Tibial nerve (tissue), 3 donors: ENCODE measurements at regions not wholly inside any gene's neighbourhood (a gene's known extent, or its start where the extent isn't known, plus 50 kb on each side); places are given as distances from the start of the nearest gene placed in this dataset.

Source experiments
- CTCF ChIP-seq, 5 experiments: fragments of 200-600 bp in 3 of 5; fragments of 450-650 bp in 2 of 5; sonication (generic) in 3 of 5; IDR thresholded peaks; one replicate each; pipeline ENCODE4 v1.5.1; 2016 to 2019; ENCODE audit warnings: antibody characterized with exemption in 5 of 5, mild to moderate bottlenecking in 3 of 5, moderate library complexity in 2 of 5
- POLR2A ChIP-seq, 2 donors: fragments of 450-650 bp; IDR thresholded peaks; one replicate each; pipeline ENCODE4 v1.6.1; 2017; ENCODE audit warnings: antibody characterized with exemption in 2 of 2, mild to moderate bottlenecking in 2 of 2, moderate library complexity in 2 of 2

- TF ChIP-seq CTCF (IDR thresholded peaks at IDR 0.05) (no peak), POLR2A (IDR thresholded peaks at IDR 0.05) (no peak)
These were observed 107.7 kb downstream of the MAB21L3 start for GRCh38 chr1:116218922-116219321.
